MM.1S (cell line): ENCODE measurements at regions not wholly inside any gene's neighbourhood (a gene's known extent, or its start where the extent isn't known, plus 50 kb on each side); places are given as distances from the start of the nearest gene placed in this dataset.

Source experiments
- CTCF ChIP-seq: fragments of 300-600 bp; sonication (generic); IDR thresholded peaks from 2 replicates; pipeline ENCODE4 v1.5.1; 2016; ENCODE audit warnings: antibody characterized with exemption, low read length, mixed read lengths
- EZH2 ChIP-seq: fragments of 300-600 bp; sonication (generic); optimal IDR thresholded peaks from 2 replicates; pipeline ENCODE3; 2017; ENCODE audit warnings: low read depth, mild to moderate bottlenecking, antibody characterized with exemption, low read length, mixed read lengths

DNA sequence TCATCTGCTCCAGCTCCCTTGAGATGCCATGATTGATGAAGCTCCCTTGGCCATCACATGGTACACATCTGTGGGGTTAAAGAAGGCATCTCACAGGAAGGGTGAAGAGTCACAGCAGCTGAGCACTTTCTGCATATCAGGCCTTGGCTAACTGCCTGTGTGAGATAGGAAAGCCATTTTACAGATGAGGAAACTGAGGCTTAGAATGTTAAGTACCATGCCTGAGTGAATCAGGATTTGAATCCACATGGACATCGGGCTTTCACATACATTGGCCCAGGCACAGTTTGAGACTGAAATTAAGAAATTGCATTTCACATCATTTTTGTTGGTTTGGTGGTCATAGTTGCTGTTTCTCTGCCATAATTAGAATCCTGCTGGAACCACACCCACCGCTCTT is 126.8 kb downstream of the BCL2L11 start:
- TF ChIP-seq CTCF: no peak
- no peak for TF ChIP-seq EZH2
